Activated T-cell treated with anti-CD3 and anti-CD28 coated beads, Interleukin-2, amount 50 U/mL, for 48 hours (primary cell): ENCODE measurements at regions not wholly inside any gene's neighbourhood (a gene's known extent, or its start where the extent isn't known, plus 50 kb on each side); places are given as distances from the start of the nearest gene placed in this dataset.
A peak's percentile ranks its signal among the peaks of the same experiment; 100 is the strongest.
"Not testable (repeated sequence)": the region's sequence is repeated elsewhere in the genome, so short reads cannot be mapped to it uniquely, and the experiment has no call there.

ENCODE experiments used
- DNase-seq, 2 experiments: peaks; one replicate each; pipeline ENCODE4 v3.0.0-alpha.2; 2020

GRCh38 chr22:26806445-26807175, 149.2 kb downstream of the MIAT start:
- DNase-seq = no peak

GRCh38 chr22:26811647-26811992, 154.2 kb downstream of the MIAT start:
- DNase-seq = no peak

GRCh38 chr22:26812731-26813130, 155.3 kb downstream of the MIAT start:
- DNase-seq = no peak

GRCh38 chr22:26816726-26817125, 159.3 kb downstream of the MIAT start:
- DNase-seq = no peak

- DNase-seq = no peak
Measured at GRCh38 chr22:26817926-26818325, 160.5 kb downstream of the MIAT start.

GRCh38 chr22:26821854-26822253, 164.5 kb downstream of the MIAT start:
- no peak for DNase-seq

- DNase-seq = no peak
Measured at GRCh38 chr22:26822313-26822712, 164.9 kb downstream of the MIAT start.

GRCh38 chr22:26823966-26824365, 166.6 kb downstream of the MIAT start:
- no peak for DNase-seq

- DNase-seq = no peak
Measured at GRCh38 chr22:26825960-26826935, 168.9 kb downstream of the MIAT start.

GRCh38 chr22:26827611-26828010, 170.2 kb downstream of the MIAT start:
- DNase-seq = no peak

- DNase-seq = no peak
Measured at GRCh38 chr22:26828311-26828710, 170.9 kb downstream of the MIAT start.

GRCh38 chr22:26830837-26831236, 173.4 kb downstream of the MIAT start:
- DNase-seq = no peak

- no peak for DNase-seq
Measured at GRCh38 chr22:26835023-26835422, 177.6 kb downstream of the MIAT start.

- peak; percentile 77 to 78 for DNase-seq
Measured at GRCh38 chr22:26835929-26836528, 178.6 kb downstream of the MIAT start.

- DNase-seq = no peak
Measured at GRCh38 chr22:26837784-26838470, 180.5 kb downstream of the MIAT start.

- DNase-seq = no peak
Measured at GRCh38 chr22:26838471-26838825, 181.1 kb downstream of the MIAT start.

- DNase-seq = no peak
Measured at GRCh38 chr22:26839216-26839615, 181.8 kb downstream of the MIAT start.

- not testable (repeated sequence) for DNase-seq
Measured at GRCh38 chr22:26840770-26841169, 183.4 kb downstream of the MIAT start.

GRCh38 chr22:26842103-26842502, 184.7 kb downstream of the MIAT start:
- DNase-seq = no peak

GRCh38 chr22:26845021-26845743, 187.8 kb downstream of the MIAT start:
- DNase-seq = no peak

- DNase-seq = no peak
Measured at GRCh38 chr22:26846076-26846475, 188.7 kb downstream of the MIAT start.

- no peak for DNase-seq
Measured at GRCh38 chr22:26846645-26847044, 189.3 kb downstream of the MIAT start.
